ENCODE measurements at regions not wholly inside any gene's neighbourhood (a gene's known extent, or its start where the extent isn't known, plus 50 kb on each side); places are given as distances from the start of the nearest gene placed in this dataset.

DNA sequence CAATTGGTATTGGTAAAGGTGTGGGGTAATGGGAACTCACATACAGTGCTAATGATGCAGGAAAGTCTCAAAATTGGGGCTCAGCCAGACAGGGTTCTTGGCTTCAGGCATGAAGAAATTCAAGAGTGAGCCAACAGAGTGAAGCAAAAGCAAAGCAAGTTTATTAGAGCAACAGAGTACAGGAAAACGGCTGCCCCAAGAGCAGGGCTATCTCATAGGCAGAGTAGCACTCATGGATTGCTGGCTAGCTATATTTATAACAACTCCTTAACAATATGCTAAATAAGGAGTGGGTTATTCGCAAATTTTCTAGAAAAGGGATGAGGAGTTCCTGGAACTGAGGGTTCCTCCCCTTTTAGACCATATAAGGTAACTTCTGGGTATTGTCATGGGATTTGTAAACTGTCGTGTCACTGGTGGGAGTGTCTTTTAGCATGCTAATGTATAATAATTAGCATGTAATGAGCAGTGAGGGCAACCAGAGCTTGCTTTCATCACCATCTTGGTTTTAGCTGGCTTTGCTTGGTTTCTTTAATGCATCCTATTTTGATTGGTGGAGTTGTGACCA lies 233.8 kb upstream of the NOL4 start:
- DNase-seq (ENCODE audit: low read depth) = no peak
- TF ChIP-seq, protein P1, sequence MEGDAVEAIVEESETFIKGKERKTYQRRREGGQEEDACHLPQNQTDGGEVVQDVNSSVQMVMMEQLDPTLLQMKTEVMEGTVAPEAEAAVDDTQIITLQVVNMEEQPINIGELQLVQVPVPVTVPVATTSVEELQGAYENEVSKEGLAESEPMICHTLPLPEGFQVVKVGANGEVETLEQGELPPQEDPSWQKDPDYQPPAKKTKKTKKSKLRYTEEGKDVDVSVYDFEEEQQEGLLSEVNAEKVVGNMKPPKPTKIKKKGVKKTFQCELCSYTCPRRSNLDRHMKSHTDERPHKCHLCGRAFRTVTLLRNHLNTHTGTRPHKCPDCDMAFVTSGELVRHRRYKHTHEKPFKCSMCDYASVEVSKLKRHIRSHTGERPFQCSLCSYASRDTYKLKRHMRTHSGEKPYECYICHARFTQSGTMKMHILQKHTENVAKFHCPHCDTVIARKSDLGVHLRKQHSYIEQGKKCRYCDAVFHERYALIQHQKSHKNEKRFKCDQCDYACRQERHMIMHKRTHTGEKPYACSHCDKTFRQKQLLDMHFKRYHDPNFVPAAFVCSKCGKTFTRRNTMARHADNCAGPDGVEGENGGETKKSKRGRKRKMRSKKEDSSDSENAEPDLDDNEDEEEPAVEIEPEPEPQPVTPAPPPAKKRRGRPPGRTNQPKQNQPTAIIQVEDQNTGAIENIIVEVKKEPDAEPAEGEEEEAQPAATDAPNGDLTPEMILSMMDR (IDR thresholded peaks at IDR 0.05; ENCODE audit: low read depth, low read length, missing control alignments) = no peak
- no peak overlapping the region for H3K4me3 ChIP-seq (ENCODE audit: low read depth, low read length)

DNA sequence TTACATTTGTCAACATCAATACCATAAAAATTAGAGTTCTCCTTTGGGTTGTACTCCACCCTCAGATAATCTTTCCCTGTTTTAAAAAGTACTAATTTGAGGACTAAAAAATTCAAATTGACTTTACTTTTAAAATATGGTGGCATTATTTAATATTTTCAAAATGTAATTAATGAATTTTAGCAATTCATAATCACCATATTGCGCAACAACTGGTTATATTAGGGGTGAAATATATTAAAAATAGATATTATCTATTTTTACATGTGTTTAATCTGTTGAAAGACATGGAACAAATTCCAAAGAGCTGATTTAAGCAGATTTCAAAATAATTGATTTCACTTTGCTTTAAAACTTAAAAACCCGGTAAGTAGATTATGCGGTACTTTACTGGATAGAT lies 236.6 kb upstream of the NOL4 start:
- TF ChIP-seq, protein P1 (IDR thresholded peaks at IDR 0.05; ENCODE audit: low read depth, low read length, missing control alignments) = no peak
- DNase-seq (ENCODE audit: low read depth) = no peak
- no peak overlapping the region for H3K4me3 ChIP-seq (ENCODE audit: low read depth, low read length)

DNA sequence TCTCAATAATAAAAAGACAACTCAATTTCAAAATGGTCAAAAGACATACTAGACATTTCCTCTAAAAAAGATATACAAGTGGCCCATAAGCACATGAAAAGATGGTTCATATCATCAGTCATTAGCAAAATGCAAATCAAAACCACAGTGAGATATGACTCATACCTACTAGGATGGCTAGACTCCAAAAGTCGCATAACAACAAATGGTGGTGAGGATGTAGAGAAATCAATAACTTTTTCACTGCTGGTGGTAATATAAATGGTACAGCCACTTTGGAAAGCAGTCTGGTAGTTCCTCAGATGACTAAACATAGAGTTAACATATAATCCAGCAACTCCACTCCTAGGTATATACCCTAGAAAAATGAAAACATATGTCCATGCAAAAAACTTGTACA lies 242.3 kb upstream of the NOL4 start:
- no peak for DNase-seq (ENCODE audit: low read depth)

DNA sequence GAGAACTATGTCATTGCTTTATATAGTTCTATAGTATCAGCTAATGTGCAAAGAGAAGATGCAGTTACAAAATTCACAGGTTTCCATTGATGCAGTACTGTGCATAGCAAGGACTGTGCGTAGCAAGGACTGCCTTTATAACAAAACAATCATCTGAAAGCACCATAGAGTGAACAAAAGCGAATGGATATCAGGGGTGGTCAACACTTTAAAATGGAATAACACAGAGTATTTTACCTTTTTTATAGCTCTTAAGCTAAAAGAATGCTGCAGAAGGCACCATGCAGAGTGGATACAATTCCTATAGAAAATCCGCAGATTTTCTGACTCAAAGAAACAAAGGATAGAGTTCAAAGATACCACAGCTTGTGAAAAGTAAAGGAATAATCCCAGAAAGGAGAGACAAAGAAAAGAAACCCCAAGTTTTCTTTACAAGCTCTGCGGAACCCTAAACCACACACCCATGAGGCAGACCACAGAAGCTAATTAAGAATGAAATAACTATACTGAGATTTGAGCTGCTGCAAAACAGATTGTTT lies 229.9 kb upstream of the DTNA start:
- DNase-seq (ENCODE audit: low read depth) = no peak
- no peak overlapping the region for H3K4me3 ChIP-seq (ENCODE audit: low read depth, low read length)

More for the DNA sequence above, 242.3 kb upstream of the NOL4 start:
- no peak overlapping the region for H3K4me3 ChIP-seq (ENCODE audit: low read depth, low read length)
- TF ChIP-seq, protein P1 (IDR thresholded peaks at IDR 0.05; ENCODE audit: low read depth, low read length, missing control alignments) = no peak

DNA sequence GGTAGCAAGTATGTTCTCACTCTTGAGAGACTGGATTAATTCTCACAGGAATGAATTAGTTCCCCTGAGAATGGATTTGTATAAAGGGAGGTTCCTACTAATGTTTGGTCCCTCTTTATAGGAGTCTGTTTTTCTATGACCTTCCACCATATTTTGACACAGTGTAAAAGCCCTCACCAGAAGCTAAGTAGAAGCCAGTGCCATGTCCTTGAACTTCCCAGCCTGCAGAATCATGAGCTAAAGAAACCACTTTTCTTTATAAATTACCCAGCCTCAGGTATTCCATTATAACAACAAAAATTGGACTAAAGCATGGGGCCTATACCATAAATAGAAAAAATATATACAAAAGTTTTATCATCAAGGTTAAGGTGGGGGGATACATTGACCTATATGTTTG lies 227.9 kb upstream of the DTNA start:
- no peak for DNase-seq (ENCODE audit: low read depth)
- H3K4me3 ChIP-seq (ENCODE audit: low read depth, low read length) = no peak overlapping the region
- TF ChIP-seq, protein P1 (IDR thresholded peaks at IDR 0.05; ENCODE audit: low read depth, low read length, missing control alignments) = no peak

More for the DNA sequence above, 229.9 kb upstream of the DTNA start:
- TF ChIP-seq, protein P1 (IDR thresholded peaks at IDR 0.05; ENCODE audit: low read depth, low read length, missing control alignments) = no peak

DNA sequence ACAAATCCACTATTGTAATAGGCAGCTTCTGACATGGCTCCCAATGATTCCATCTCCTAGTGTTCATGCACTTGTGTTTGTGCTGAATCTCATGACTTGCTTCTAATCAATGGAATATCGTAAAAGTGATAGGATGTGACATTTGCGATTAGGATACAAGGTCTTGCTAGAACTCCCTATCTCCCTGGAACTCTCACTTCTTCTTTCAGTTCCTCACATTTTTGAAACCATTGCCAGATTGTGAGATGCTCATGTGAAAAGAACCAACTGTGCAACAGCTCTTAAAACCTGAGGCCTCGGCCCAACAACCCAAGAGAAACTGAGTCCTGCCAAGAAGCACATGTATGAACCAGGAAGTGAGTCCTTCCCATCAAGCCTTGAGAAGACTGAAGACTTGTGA lies 226.9 kb upstream of the DTNA start:
- DNase-seq (ENCODE audit: low read depth) = no peak
- TF ChIP-seq, protein P1 (IDR thresholded peaks at IDR 0.05; ENCODE audit: low read depth, low read length, missing control alignments) = no peak
- H3K4me3 ChIP-seq (ENCODE audit: low read depth, low read length) = no peak overlapping the region

DNA sequence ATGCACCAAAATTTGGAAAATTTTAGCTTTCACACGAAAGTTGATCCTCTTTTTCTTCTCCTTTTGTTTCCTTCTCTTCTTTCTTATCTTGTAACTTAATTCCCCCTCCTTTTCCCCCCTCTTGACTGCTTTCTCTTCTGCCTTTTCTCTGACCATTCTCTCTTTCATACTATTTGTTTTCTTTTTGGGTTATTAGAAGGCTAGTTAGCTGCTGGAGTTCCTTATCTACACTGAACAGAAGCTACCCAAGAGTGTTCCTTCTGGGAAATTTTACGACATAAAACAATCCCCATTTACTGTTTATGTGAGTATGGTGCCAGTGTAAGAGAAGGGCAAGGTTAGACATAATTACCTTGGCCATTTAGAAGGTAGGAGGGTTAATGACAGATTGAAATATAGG lies 218.4 kb upstream of the DTNA start:
- H3K4me3 ChIP-seq (ENCODE audit: low read depth, low read length) = no peak overlapping the region
- no peak for DNase-seq (ENCODE audit: low read depth)
- TF ChIP-seq, protein P1 (IDR thresholded peaks at IDR 0.05; ENCODE audit: low read depth, low read length, missing control alignments) = no peak
